ENCODE measurements at regions not wholly inside any gene's neighbourhood (a gene's known extent, or its start where the extent isn't known, plus 50 kb on each side); places are given as distances from the start of the nearest gene placed in this dataset.

- no peak for DNase-seq
These were observed 62.8 kb upstream of the KDM7A start for GRCh38 chr7:140239653-140239935.

GRCh38 chr7:140238778-140239652 lies 62.2 kb upstream of the KDM7A start:
- DNase-seq, result peak; percentile 14

- no peak for DNase-seq
These were observed 60.6 kb upstream of the KDM7A start for GRCh38 chr7:140237390-140237789.

GRCh38 chr7:140236626-140237025 lies 59.8 kb upstream of the KDM7A start:
- no peak for DNase-seq

- no peak for DNase-seq
These were observed 58.3 kb upstream of the KDM7A start for GRCh38 chr7:140235114-140235513.

- DNase-seq, result no peak
These were observed 56.5 kb upstream of the KDM7A start for GRCh38 chr7:140232957-140233917.

- DNase-seq, result no peak
These were observed 55.1 kb upstream of the KDM7A start for GRCh38 chr7:140231771-140232491.

- DNase-seq, result no peak
These were observed 54.3 kb upstream of the KDM7A start for GRCh38 chr7:140230861-140231770.

- no peak for DNase-seq
These were observed 53.7 kb upstream of the KDM7A start for GRCh38 chr7:140230516-140230860.

GRCh38 chr7:140229591-140230515 lies 53.1 kb upstream of the KDM7A start:
- DNase-seq, result no peak

GRCh38 chr7:140229101-140229525 lies 52.3 kb upstream of the KDM7A start:
- DNase-seq, result no peak

All from NCI-H446 treated with DMSO at 0.1 percent for 48 hours (cell line).